Left ventricle myocardium inferior (tissue), 1 donor: ENCODE measurements at regions not wholly inside any gene's neighbourhood (a gene's known extent, or its start where the extent isn't known, plus 50 kb on each side); places are given as distances from the start of the nearest gene placed in this dataset.
"Not testable (repeated sequence)": the region's sequence is repeated elsewhere in the genome, so short reads cannot be mapped to it uniquely, and the experiment has no call there.

Experiments used
- DNase-seq: peaks from one replicate; pipeline ENCODE4 v3.0.0-alpha.2; 2020
- H3K27ac ChIP-seq: fragments of 200-600 bp; replicated peaks from 2 replicates; pipeline ENCODE4 v1.8.0; 2021
- H3K27me3 ChIP-seq: fragments of 200-600 bp; 2 replicates; pipeline ENCODE4 v1.8.0; 2021; ENCODE audit warnings: low read depth
- H3K36me3 ChIP-seq: fragments of 200-600 bp; 2 replicates; pipeline ENCODE4 v1.8.0; 2021
- H3K4me1 ChIP-seq: fragments of 200-600 bp; 2 replicates; pipeline ENCODE4 v1.8.0; 2021
- H3K4me3 ChIP-seq: fragments of 200-600 bp; 2 replicates; pipeline ENCODE4 v1.8.0; 2021; ENCODE audit warnings: mild to moderate bottlenecking, moderate library complexity
- H3K9me3 ChIP-seq: fragments of 200-600 bp; replicated peaks from 2 replicates; pipeline ENCODE4 v1.8.0; 2021
- CTCF ChIP-seq: fragments of 200-600 bp; IDR thresholded peaks from 2 replicates; pipeline ENCODE4 v1.8.0; 2021; ENCODE audit warnings: antibody characterized with exemption, mild to moderate bottlenecking, borderline replicate concordance
- intact Hi-C: fragments of 100-400 bp; cut with micrococcal nuclease; formaldehyde crosslinking; loops from one replicate; pipeline ENCODE4 v1.11.0; 2022
- donor health status: DM: no; HTN: yes; CAD: no; lungs with severe emphysema.

GRCh38 chr3:182514236-182514964 lies 278.9 kb upstream of the ATP11B start:
- H3K36me3 ChIP-seq = no peaks in the 10 kb centered on the region
- TF ChIP-seq CTCF = no peak
- H3K27ac ChIP-seq = no peak overlapping the region
- no peaks in the 10 kb centered on the region for H3K9me3 ChIP-seq
- H3K4me1 ChIP-seq = no peaks in the 10 kb centered on the region
- no peaks in the 10 kb centered on the region for H3K27me3 ChIP-seq
- no peak overlapping the region for H3K4me3 ChIP-seq
- intact Hi-C loops = no loop called here
- no peak for DNase-seq

GRCh38 chr3:182516597-182517336 lies 276.5 kb upstream of the ATP11B start:
- no peak for TF ChIP-seq CTCF
- no peaks in the 10 kb centered on the region for H3K36me3 ChIP-seq
- H3K4me1 ChIP-seq = no peaks in the 10 kb centered on the region
- no peak for DNase-seq
- no peaks in the 10 kb centered on the region for H3K27me3 ChIP-seq
- no peaks in the 10 kb centered on the region for H3K9me3 ChIP-seq
- intact Hi-C loops = no loop called here
- H3K27ac ChIP-seq = no peak overlapping the region
- H3K4me3 ChIP-seq = no peak overlapping the region

GRCh38 chr3:182519569-182519968 lies 273.7 kb upstream of the ATP11B start:
- H3K4me3 ChIP-seq = no peak overlapping the region
- H3K36me3 ChIP-seq = no peaks in the 10 kb centered on the region
- no peak overlapping the region for H3K27ac ChIP-seq
- no peaks in the 10 kb centered on the region for H3K27me3 ChIP-seq
- peaks cover 4% of the 10 kb centered on the region for H3K9me3 ChIP-seq
- intact Hi-C loops = no loop called here
- no peaks in the 10 kb centered on the region for H3K4me1 ChIP-seq
- no peak for DNase-seq
- TF ChIP-seq CTCF = no peak

- H3K27ac ChIP-seq = no peak overlapping the region
- no peaks in the 10 kb centered on the region for H3K27me3 ChIP-seq
- H3K9me3 ChIP-seq = peaks cover 4% of the 10 kb centered on the region
- no peak for TF ChIP-seq CTCF
- H3K4me3 ChIP-seq = no peak overlapping the region
- DNase-seq = no peak
- no peaks in the 10 kb centered on the region for H3K36me3 ChIP-seq
- H3K4me1 ChIP-seq = no peaks in the 10 kb centered on the region
- intact Hi-C loops = no loop called here
Observed at GRCh38 chr3:182521339-182521738, 272.0 kb upstream of the ATP11B start.

GRCh38 chr3:182523424-182523823 lies 269.9 kb upstream of the ATP11B start:
- H3K4me1 ChIP-seq, H3K4me3 ChIP-seq, H3K9me3 ChIP-seq, H3K27me3 ChIP-seq, H3K27ac ChIP-seq, intact Hi-C loops, DNase-seq, H3K36me3 ChIP-seq: not testable (repeated sequence)

GRCh38 chr3:182523836-182524235 lies 269.5 kb upstream of the ATP11B start:
- Histone ChIP-seq H3K4me1 (no peaks in the 10 kb centered on the region), H3K4me3 (no peak overlapping the region), H3K27me3 (no peaks in the 10 kb centered on the region), H3K36me3 (no peaks in the 10 kb centered on the region), H3K27ac (no peak overlapping the region), H3K9me3 (peaks cover 4% of the 10 kb centered on the region)
- DNase-seq = no peak
- no peak for TF ChIP-seq CTCF
- intact Hi-C loops = no loop called here
